ENCODE measurements at regions not wholly inside any gene's neighbourhood (a gene's known extent, or its start where the extent isn't known, plus 50 kb on each side); places are given as distances from the start of the nearest gene placed in this dataset.

DNA sequence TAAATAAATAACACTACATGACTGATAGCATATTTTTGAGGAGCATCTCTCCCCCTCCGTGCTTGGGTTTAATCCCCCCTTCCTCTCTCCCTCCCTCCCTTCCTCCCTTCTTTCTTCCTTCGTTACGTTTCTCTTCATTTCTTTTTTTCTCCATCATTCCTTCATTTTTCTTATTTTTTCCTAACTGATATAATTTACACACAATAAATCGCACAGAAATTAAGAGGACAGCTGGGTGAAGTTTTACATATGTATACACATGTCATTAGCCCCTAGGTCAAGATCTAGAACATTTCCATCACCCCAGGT is 51.4 kb upstream of the EZR start:
- no peaks in the 10 kb centered on the region for H4K20me1 ChIP-seq (ENCODE audit: insufficient read depth, low read length)
- peak overlapping the region; percentile 90 to 93 for H3K27ac ChIP-seq (ENCODE audit: low read depth in 1 of 2, low read length in 2 of 2)
- peak overlapping the region; percentile 68 for H2AFZ ChIP-seq (ENCODE audit: insufficient read depth, low read depth, low read length, poor library complexity, severe bottlenecking)
- Mint-ChIP-seq H3K27me3 (ENCODE audit: low read depth in 3 of 3) (peaks cover 11 to 16% (median 15%) of the 10 kb centered on the region in 3 donors), H3K36me3 (peaks cover 0 to 4% of the 10 kb centered on the region in 2 donors), H3K4me1 (peaks cover 29% of the 10 kb centered on the region), H3K4me3 (peak overlapping the region; percentile 82 to 94), H3K9me3 (peaks cover 2 to 7% (median 5%) of the 10 kb centered on the region in 7 donors), H3K27ac (peak overlapping the region; percentile 71 to 100 (median 98))
- 100% methylated on average over 1 of the region's 4 CpGs for WGBS (ENCODE audit: insufficient coverage)
- H3K27me3 ChIP-seq (ENCODE audit: control insufficient read depth in 2 of 2, insufficient read depth in 2 of 2, low read length in 2 of 2): peaks cover 0 to 2% of the 10 kb centered on the region in 2 donors
- TF ChIP-seq, protein P1, sequence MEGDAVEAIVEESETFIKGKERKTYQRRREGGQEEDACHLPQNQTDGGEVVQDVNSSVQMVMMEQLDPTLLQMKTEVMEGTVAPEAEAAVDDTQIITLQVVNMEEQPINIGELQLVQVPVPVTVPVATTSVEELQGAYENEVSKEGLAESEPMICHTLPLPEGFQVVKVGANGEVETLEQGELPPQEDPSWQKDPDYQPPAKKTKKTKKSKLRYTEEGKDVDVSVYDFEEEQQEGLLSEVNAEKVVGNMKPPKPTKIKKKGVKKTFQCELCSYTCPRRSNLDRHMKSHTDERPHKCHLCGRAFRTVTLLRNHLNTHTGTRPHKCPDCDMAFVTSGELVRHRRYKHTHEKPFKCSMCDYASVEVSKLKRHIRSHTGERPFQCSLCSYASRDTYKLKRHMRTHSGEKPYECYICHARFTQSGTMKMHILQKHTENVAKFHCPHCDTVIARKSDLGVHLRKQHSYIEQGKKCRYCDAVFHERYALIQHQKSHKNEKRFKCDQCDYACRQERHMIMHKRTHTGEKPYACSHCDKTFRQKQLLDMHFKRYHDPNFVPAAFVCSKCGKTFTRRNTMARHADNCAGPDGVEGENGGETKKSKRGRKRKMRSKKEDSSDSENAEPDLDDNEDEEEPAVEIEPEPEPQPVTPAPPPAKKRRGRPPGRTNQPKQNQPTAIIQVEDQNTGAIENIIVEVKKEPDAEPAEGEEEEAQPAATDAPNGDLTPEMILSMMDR (IDR thresholded peaks at IDR 0.05): no peak
- intact Hi-C loops (cut with micrococcal nuclease): loop anchor here (2.0 to 10.0 kb wide), 3 partner anchors 52 to 124 kb away; partner anchors contain the start of gene EZR (in 2 of the 2)
- peak overlapping the region; percentile 67 for H3K4me2 ChIP-seq (replicated peaks; ENCODE audit: extremely low read depth, low read length, poor library complexity, severe bottlenecking)
- no peaks in the 10 kb centered on the region for H3K79me2 ChIP-seq (ENCODE audit: insufficient read depth, low read length)
- H3K36me3 ChIP-seq (replicated peaks in 1 of 2; ENCODE audit: control insufficient read depth in 1 of 2, insufficient read depth in 2 of 2, low read length in 2 of 2): no peaks in the 10 kb centered on the region
- no peak for DNase-seq
- H3K4me1 ChIP-seq (ENCODE audit: control insufficient read depth in 1 of 2, insufficient read depth in 2 of 2, low read length in 2 of 2): peaks cover 18 to 19% of the 10 kb centered on the region in 2 donors
- H3K9ac ChIP-seq (ENCODE audit: insufficient read depth, low read length, poor library complexity, severe bottlenecking): peak overlapping the region; percentile 66
- peak overlapping the region in 1 of 3 experiments; percentile 72 for H3K4me3 ChIP-seq (replicated peaks in 1 of 3; ENCODE audit: low read depth in 2 of 3, low read length in 3 of 3)
- no peaks in the 10 kb centered on the region for H3K9me3 ChIP-seq (replicated peaks in 1 of 2; ENCODE audit: control insufficient read depth in 1 of 2, insufficient read depth in 1 of 2, low read length in 2 of 2)

- peaks cover 18 to 19% of the 10 kb centered on the region in 2 donors for H3K4me1 ChIP-seq (ENCODE audit: control insufficient read depth in 1 of 2, insufficient read depth in 2 of 2, low read length in 2 of 2)
- DNase-seq: peak; percentile 98 to 99 (median 99)
- H3K4me2 ChIP-seq (replicated peaks; ENCODE audit: extremely low read depth, low read length, poor library complexity, severe bottlenecking): peak overlapping the region; percentile 67
- H3K36me3 Mint-ChIP-seq: peaks cover 0 to 4% of the 10 kb centered on the region in 2 donors
- intact Hi-C loops (cut with micrococcal nuclease): loop anchor here (2.0 to 10.0 kb wide), 6 partner anchors 15 to 155 kb away; partner anchors contain the start of gene EZR (in 2 of the 2)
- peak overlapping the region; percentile 98 to 100 (median 98) for H3K27ac Mint-ChIP-seq
- H3K4me3 ChIP-seq (replicated peaks in 1 of 3; ENCODE audit: low read depth in 2 of 3, low read length in 3 of 3): peak overlapping the region; percentile 39 to 72 (median 58)
- H3K79me2 ChIP-seq (ENCODE audit: insufficient read depth, low read length): no peaks in the 10 kb centered on the region
- H3K27me3 Mint-ChIP-seq (ENCODE audit: low read depth in 3 of 3): peaks cover 9 to 14% (median 13%) of the 10 kb centered on the region in 3 donors
- peaks cover 32% of the 10 kb centered on the region for H3K4me1 Mint-ChIP-seq
- TF ChIP-seq, protein P1 (IDR thresholded peaks at IDR 0.05): peak; percentile 50
- peak overlapping the region; percentile 68 for H2AFZ ChIP-seq (ENCODE audit: insufficient read depth, low read depth, low read length, poor library complexity, severe bottlenecking)
- H3K36me3 ChIP-seq (replicated peaks in 1 of 2; ENCODE audit: control insufficient read depth in 1 of 2, insufficient read depth in 2 of 2, low read length in 2 of 2): no peaks in the 10 kb centered on the region
- H3K27me3 ChIP-seq (ENCODE audit: control insufficient read depth in 2 of 2, insufficient read depth in 2 of 2, low read length in 2 of 2): peaks cover 0 to 2% of the 10 kb centered on the region in 2 donors
- H3K9me3 Mint-ChIP-seq: peaks cover 2 to 6% (median 5%) of the 10 kb centered on the region in 7 donors
- no peaks in the 10 kb centered on the region for H3K9me3 ChIP-seq (replicated peaks in 1 of 2; ENCODE audit: control insufficient read depth in 1 of 2, insufficient read depth in 1 of 2, low read length in 2 of 2)
- H3K9ac ChIP-seq (ENCODE audit: insufficient read depth, low read length, poor library complexity, severe bottlenecking): peak overlapping the region; percentile 66
- peak overlapping the region; percentile 90 to 93 for H3K27ac ChIP-seq (ENCODE audit: low read depth in 1 of 2, low read length in 2 of 2)
- WGBS (ENCODE audit: insufficient coverage): 2% methylated on average over 38 of the region's 50 CpGs
- no peaks in the 10 kb centered on the region for H4K20me1 ChIP-seq (ENCODE audit: insufficient read depth, low read length)
- peak overlapping the region; percentile 82 to 94 for H3K4me3 Mint-ChIP-seq
Observed at GRCh38 chr6:158869826-158870648, 50.9 kb upstream of the EZR start.

Data from CD14-positive monocyte (primary cell).